ENCODE measurements at regions not wholly inside any gene's neighbourhood (a gene's known extent, or its start where the extent isn't known, plus 50 kb on each side); places are given as distances from the start of the nearest gene placed in this dataset.

DNA sequence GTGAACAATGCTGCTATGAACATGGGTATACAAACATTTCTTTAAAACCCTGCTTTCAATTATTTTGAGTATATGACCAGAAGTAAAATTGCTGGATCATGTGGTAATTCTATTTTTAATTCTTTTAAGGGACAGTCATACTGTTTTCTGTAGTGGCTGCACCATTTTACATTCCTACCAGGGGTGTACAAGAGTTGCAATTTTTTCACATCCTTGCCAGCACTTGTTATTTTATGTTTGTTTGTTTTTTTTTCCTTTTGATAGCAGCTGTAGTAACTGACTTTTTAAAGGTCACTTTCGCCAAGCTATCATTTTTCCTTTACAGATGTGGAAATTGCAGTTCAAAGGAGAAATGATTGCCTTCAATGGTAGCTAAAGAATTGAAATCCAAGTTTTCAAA is 99.5 kb downstream of the GPR85 start:
- TF ChIP-seq, protein P1, sequence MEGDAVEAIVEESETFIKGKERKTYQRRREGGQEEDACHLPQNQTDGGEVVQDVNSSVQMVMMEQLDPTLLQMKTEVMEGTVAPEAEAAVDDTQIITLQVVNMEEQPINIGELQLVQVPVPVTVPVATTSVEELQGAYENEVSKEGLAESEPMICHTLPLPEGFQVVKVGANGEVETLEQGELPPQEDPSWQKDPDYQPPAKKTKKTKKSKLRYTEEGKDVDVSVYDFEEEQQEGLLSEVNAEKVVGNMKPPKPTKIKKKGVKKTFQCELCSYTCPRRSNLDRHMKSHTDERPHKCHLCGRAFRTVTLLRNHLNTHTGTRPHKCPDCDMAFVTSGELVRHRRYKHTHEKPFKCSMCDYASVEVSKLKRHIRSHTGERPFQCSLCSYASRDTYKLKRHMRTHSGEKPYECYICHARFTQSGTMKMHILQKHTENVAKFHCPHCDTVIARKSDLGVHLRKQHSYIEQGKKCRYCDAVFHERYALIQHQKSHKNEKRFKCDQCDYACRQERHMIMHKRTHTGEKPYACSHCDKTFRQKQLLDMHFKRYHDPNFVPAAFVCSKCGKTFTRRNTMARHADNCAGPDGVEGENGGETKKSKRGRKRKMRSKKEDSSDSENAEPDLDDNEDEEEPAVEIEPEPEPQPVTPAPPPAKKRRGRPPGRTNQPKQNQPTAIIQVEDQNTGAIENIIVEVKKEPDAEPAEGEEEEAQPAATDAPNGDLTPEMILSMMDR (IDR thresholded peaks at IDR 0.05): no peak
- no peak for TF ChIP-seq POLR2A (IDR thresholded peaks at IDR 0.05)

Measured in esophagus squamous epithelium (tissue), 4 donors.